ENCODE measurements at regions not wholly inside any gene's neighbourhood (a gene's known extent, or its start where the extent isn't known, plus 50 kb on each side); places are given as distances from the start of the nearest gene placed in this dataset.
"Not testable (repeated sequence)": the region's sequence is repeated elsewhere in the genome, so short reads cannot be mapped to it uniquely, and the experiment has no call there.

- no peak for DNase-seq (ENCODE audit: low read depth)
- H3K4me3 ChIP-seq (ENCODE audit: low read depth, low read length) = no peak overlapping the region
Measured at GRCh38 chr15:46930426-46930825, 786.9 kb upstream of the SEMA6D start.

- no peak for DNase-seq (ENCODE audit: low read depth)
- H3K4me3 ChIP-seq (ENCODE audit: low read depth, low read length) = no peak overlapping the region
Measured at GRCh38 chr15:46933332-46933731, 784.0 kb upstream of the SEMA6D start.

GRCh38 chr15:46934851-46935250 is 782.5 kb upstream of the SEMA6D start:
- DNase-seq (ENCODE audit: low read depth) = no peak
- no peak overlapping the region for H3K4me3 ChIP-seq (ENCODE audit: low read depth, low read length)

GRCh38 chr15:46938169-46938568 is 779.1 kb upstream of the SEMA6D start:
- H3K4me3 ChIP-seq (ENCODE audit: low read depth, low read length) = no peak overlapping the region

GRCh38 chr15:46941241-46941640 is 776.1 kb upstream of the SEMA6D start:
- no peak overlapping the region for H3K4me3 ChIP-seq (ENCODE audit: low read depth, low read length)
- no peak for DNase-seq (ENCODE audit: low read depth)

More at GRCh38 chr15:46938169-46938568, 779.1 kb upstream of the SEMA6D start:
- no peak for DNase-seq (ENCODE audit: low read depth)

- no peak overlapping the region for H3K4me3 ChIP-seq (ENCODE audit: low read depth, low read length)
- no peak for DNase-seq (ENCODE audit: low read depth)
Measured at GRCh38 chr15:46946953-46947352, 770.4 kb upstream of the SEMA6D start.

- DNase-seq (ENCODE audit: low read depth) = no peak
- H3K4me3 ChIP-seq (ENCODE audit: low read depth, low read length) = no peak overlapping the region
Measured at GRCh38 chr15:46955576-46955975, 761.7 kb upstream of the SEMA6D start.

GRCh38 chr15:46956456-46956855 is 760.8 kb upstream of the SEMA6D start:
- no peak overlapping the region for H3K4me3 ChIP-seq (ENCODE audit: low read depth, low read length)
- DNase-seq (ENCODE audit: low read depth) = no peak

GRCh38 chr15:46956881-46957280 is 760.4 kb upstream of the SEMA6D start:
- no peak for DNase-seq (ENCODE audit: low read depth)
- no peak overlapping the region for H3K4me3 ChIP-seq (ENCODE audit: low read depth, low read length)

GRCh38 chr15:46960581-46960980 is 756.7 kb upstream of the SEMA6D start:
- no peak for DNase-seq (ENCODE audit: low read depth)
- H3K4me3 ChIP-seq (ENCODE audit: low read depth, low read length) = no peak overlapping the region

- DNase-seq (ENCODE audit: low read depth) = no peak
- H3K4me3 ChIP-seq (ENCODE audit: low read depth, low read length) = no peak overlapping the region
Measured at GRCh38 chr15:46961795-46962194, 755.5 kb upstream of the SEMA6D start.

GRCh38 chr15:46988055-46988454 is 729.2 kb upstream of the SEMA6D start:
- not testable (repeated sequence) for DNase-seq (ENCODE audit: low read depth); H3K4me3 ChIP-seq (ENCODE audit: low read depth, low read length)

GRCh38 chr15:46996359-46996758 is 720.9 kb upstream of the SEMA6D start:
- DNase-seq (ENCODE audit: low read depth) = no peak

GRCh38 chr15:46997501-46997900 is 719.8 kb upstream of the SEMA6D start:
- DNase-seq (ENCODE audit: low read depth) = no peak

More at GRCh38 chr15:46996359-46996758, 720.9 kb upstream of the SEMA6D start:
- H3K4me3 ChIP-seq (ENCODE audit: low read depth, low read length) = no peak overlapping the region

GRCh38 chr15:47003568-47003967 is 713.7 kb upstream of the SEMA6D start:
- no peak for DNase-seq (ENCODE audit: low read depth)
- no peak overlapping the region for H3K4me3 ChIP-seq (ENCODE audit: low read depth, low read length)

More at GRCh38 chr15:46997501-46997900, 719.8 kb upstream of the SEMA6D start:
- no peak overlapping the region for H3K4me3 ChIP-seq (ENCODE audit: low read depth, low read length)

GRCh38 chr15:47013446-47013845 is 703.9 kb upstream of the SEMA6D start:
- no peak overlapping the region for H3K4me3 ChIP-seq (ENCODE audit: low read depth, low read length)
- DNase-seq (ENCODE audit: low read depth) = no peak

GRCh38 chr15:47027322-47027946 is 689.9 kb upstream of the SEMA6D start:
- no peak overlapping the region for H3K4me3 ChIP-seq (ENCODE audit: low read depth, low read length)
- no peak for DNase-seq (ENCODE audit: low read depth)

GRCh38 chr15:47035475-47036406 is 681.6 kb upstream of the SEMA6D start:
- no peak overlapping the region for H3K4me3 ChIP-seq (ENCODE audit: low read depth, low read length)
- no peak for DNase-seq (ENCODE audit: low read depth)

GRCh38 chr15:47037003-47037402 is 680.3 kb upstream of the SEMA6D start:
- no peak for DNase-seq (ENCODE audit: low read depth)
- H3K4me3 ChIP-seq (ENCODE audit: low read depth, low read length) = no peak overlapping the region

- no peak for DNase-seq (ENCODE audit: low read depth)
- H3K4me3 ChIP-seq (ENCODE audit: low read depth, low read length) = no peak overlapping the region
Measured at GRCh38 chr15:47039225-47039624, 678.1 kb upstream of the SEMA6D start.

- no peak for DNase-seq (ENCODE audit: low read depth)
- H3K4me3 ChIP-seq (ENCODE audit: low read depth, low read length) = no peak overlapping the region
Measured at GRCh38 chr15:47041301-47041700, 676.0 kb upstream of the SEMA6D start.

All from skeletal muscle cell (primary cell).